ENCODE measurements at regions not wholly inside any gene's neighbourhood (a gene's known extent, or its start where the extent isn't known, plus 50 kb on each side); places are given as distances from the start of the nearest gene placed in this dataset.
"Not testable (repeated sequence)": the region's sequence is repeated elsewhere in the genome, so short reads cannot be mapped to it uniquely, and the experiment has no call there.

GRCh38 chr7:47066976-47067614 lies 514.8 kb downstream of the TNS3 start:
- no peaks in the 10 kb centered on the region for H3K9me3 Mint-ChIP-seq
- ATAC-seq (ENCODE audit: poor library complexity) (no peak), DNase-seq (no peak)
- no peak for TF ChIP-seq CTCF (IDR thresholded peaks at IDR 0.05)
- Histone ChIP-seq H3K4me3 (ENCODE audit: low read length) (no peak overlapping the region), H3K27me3 (ENCODE audit: control insufficient read depth in 1 of 2, insufficient read depth in 2 of 2, low read length in 2 of 2) (no peaks in the 10 kb centered on the region), H3K4me1 (ENCODE audit: insufficient read depth, low read length) (no peaks in the 10 kb centered on the region), H3K36me3 (ENCODE audit: insufficient read depth, low read length) (no peaks in the 10 kb centered on the region), H3K27ac (ENCODE audit: low read depth in 1 of 2, low read length in 2 of 2) (no peak overlapping the region), H3K9me3 (ENCODE audit: control insufficient read depth in 1 of 2, insufficient read depth in 1 of 2, low read length in 2 of 2) (peaks cover 0 to 6% of the 10 kb centered on the region in 2 experiments)
- peaks cover 15% of the 10 kb centered on the region for H3K27me3 Mint-ChIP-seq
- ChIA-PET CTCF (no interaction called here), POLR2A (no interaction called here)
- intact Hi-C loops (cut with DNase I, micrococcal nuclease) = no loop called here
- H3K36me3 Mint-ChIP-seq (ENCODE audit: low read depth) = no peaks in the 10 kb centered on the region
- no peak overlapping the region for H3K27ac Mint-ChIP-seq
- no peaks in the 10 kb centered on the region for H3K4me1 Mint-ChIP-seq (ENCODE audit: low read depth)
- H3K4me3 Mint-ChIP-seq = no peak overlapping the region

GRCh38 chr7:47056731-47057130 lies 525.2 kb downstream of the TNS3 start:
- no peak overlapping the region for H3K27ac Mint-ChIP-seq
- Histone ChIP-seq H3K27me3 (ENCODE audit: control insufficient read depth in 1 of 2, insufficient read depth in 2 of 2, low read length in 2 of 2) (no peaks in the 10 kb centered on the region), H3K4me1 (ENCODE audit: insufficient read depth, low read length) (no peaks in the 10 kb centered on the region), H3K36me3 (ENCODE audit: insufficient read depth, low read length) (no peaks in the 10 kb centered on the region), H3K9me3 (ENCODE audit: control insufficient read depth in 1 of 2, insufficient read depth in 1 of 2, low read length in 2 of 2) (peaks cover 0 to 14% of the 10 kb centered on the region in 2 experiments), H3K4me3 (ENCODE audit: low read length) (no peak overlapping the region), H3K27ac (ENCODE audit: low read depth in 1 of 2, low read length in 2 of 2) (no peak overlapping the region)
- ChIA-PET CTCF (no interaction called here), POLR2A (no interaction called here)
- H3K9me3 Mint-ChIP-seq = no peaks in the 10 kb centered on the region
- intact Hi-C loops (cut with DNase I, micrococcal nuclease) = no loop called here
- no peak for TF ChIP-seq CTCF (IDR thresholded peaks at IDR 0.05)
- H3K27me3 Mint-ChIP-seq = peaks cover 20% of the 10 kb centered on the region
- DNase-seq = no peak
- no peaks in the 10 kb centered on the region for H3K4me1 Mint-ChIP-seq (ENCODE audit: low read depth)
- no peak overlapping the region for H3K4me3 Mint-ChIP-seq
- no peaks in the 10 kb centered on the region for H3K36me3 Mint-ChIP-seq (ENCODE audit: low read depth)
- no peak for ATAC-seq (ENCODE audit: poor library complexity)

- POLR2A ChIA-PET; H3K4me3 ChIP-seq (ENCODE audit: low read length); H3K4me1 ChIP-seq (ENCODE audit: insufficient read depth, low read length); CTCF ChIA-PET; ATAC-seq (ENCODE audit: poor library complexity); H3K4me1 Mint-ChIP-seq (ENCODE audit: low read depth); H3K27ac Mint-ChIP-seq; intact Hi-C loops (cut with DNase I, micrococcal nuclease); H3K4me3 Mint-ChIP-seq; H3K36me3 ChIP-seq (ENCODE audit: insufficient read depth, low read length); H3K27me3 ChIP-seq (ENCODE audit: control insufficient read depth in 1 of 2, insufficient read depth in 2 of 2, low read length in 2 of 2); DNase-seq; H3K36me3 Mint-ChIP-seq (ENCODE audit: low read depth); H3K9me3 Mint-ChIP-seq; H3K27ac ChIP-seq (ENCODE audit: low read depth in 1 of 2, low read length in 2 of 2): not testable (repeated sequence)
- peaks cover 0 to 15% of the 10 kb centered on the region in 2 experiments for H3K9me3 ChIP-seq (ENCODE audit: control insufficient read depth in 1 of 2, insufficient read depth in 1 of 2, low read length in 2 of 2)
- peaks cover 20% of the 10 kb centered on the region for H3K27me3 Mint-ChIP-seq
Measured at GRCh38 chr7:47052541-47053208, 529.2 kb downstream of the TNS3 start.

Data from CD4-positive, alpha-beta T cell (primary cell).